Activated B cell treated with CpG ODN at 0.5 μM for 24 hours (primary cell): ENCODE measurements at regions not wholly inside any gene's neighbourhood (a gene's known extent, or its start where the extent isn't known, plus 50 kb on each side); places are given as distances from the start of the nearest gene placed in this dataset.

ENCODE experiments used
- ATAC-seq: fragments of 200-7000 bp; cut with Tn5 transposase; one replicate; pipeline ENCODE4 v1.10.0; 2021; ENCODE audit warnings: low read depth, mild to moderate bottlenecking, moderate library complexity
- CTCF ChIA-PET: fragments of 350-600 bp; sonication (Branson Sonifier 250); formaldehyde crosslinking; loops from one replicate; lab custom pipeline; 2021; ENCODE audit warnings: antibody characterized with exemption; lab: Charles Lee
- POLR2A ChIA-PET: fragments of 350-600 bp; sonication (Branson Sonifier 250); formaldehyde crosslinking; loops from one replicate; lab custom pipeline; 2021; ENCODE audit warnings: antibody characterized with exemption; lab: Charles Lee
- DNase-seq: peaks from one replicate; pipeline ENCODE4 v3.0.0; 2022
- H3K27ac Mint-ChIP-seq: one replicate; pipeline ENCODE4 v1.8.0; 2020; ENCODE audit warnings: mixed read lengths
- H3K27me3 Mint-ChIP-seq: one replicate; pipeline ENCODE4 v1.8.0; 2021; ENCODE audit warnings: mixed read lengths
- H3K36me3 Mint-ChIP-seq: one replicate; pipeline ENCODE4 v1.8.0; 2021; ENCODE audit warnings: low read depth, mixed read lengths
- H3K4me1 Mint-ChIP-seq: one replicate; pipeline ENCODE4 v1.8.0; 2021; ENCODE audit warnings: mixed read lengths
- H3K4me3 Mint-ChIP-seq: one replicate; pipeline ENCODE4 v1.8.0; 2020; ENCODE audit warnings: mild to moderate bottlenecking, mixed read lengths
- H3K9me3 Mint-ChIP-seq: one replicate; pipeline ENCODE4 v1.8.0; 2020; ENCODE audit warnings: mixed read lengths
- intact Hi-C: fragments of 100-400 bp; cut with micrococcal nuclease; formaldehyde crosslinking; loops from one replicate; pipeline ENCODE4 v1.15.1; 2024
- TF ChIP-seq, protein P1 (sequence below): fragments of 200-600 bp; IDR thresholded peaks from one replicate; pipeline ENCODE4 v1.8.0; 2022; ENCODE audit warnings: antibody characterized with exemption, mild to moderate bottlenecking

DNA sequence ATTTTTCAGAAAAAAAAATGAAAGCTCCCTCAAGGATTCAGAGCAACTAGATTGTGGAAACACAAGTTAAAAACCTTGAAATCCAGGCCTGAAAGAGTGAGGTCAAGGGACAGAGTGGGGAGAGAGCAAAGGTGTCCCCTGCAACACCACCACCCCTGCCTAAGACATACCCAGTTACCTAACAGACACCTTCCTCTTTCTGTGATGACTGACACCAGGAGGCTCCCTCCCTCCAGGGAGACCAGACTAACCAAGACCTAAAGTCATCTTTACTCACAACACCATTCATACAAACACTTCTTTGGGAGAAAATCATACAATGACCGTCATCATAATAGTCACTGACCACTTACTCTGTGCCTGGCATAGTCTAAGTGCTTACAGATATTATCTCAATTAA, 151.8 kb upstream of the NABP1 start:
- peaks cover 6% of the 10 kb centered on the region for H3K27me3 Mint-ChIP-seq
- TF ChIP-seq, protein P1, sequence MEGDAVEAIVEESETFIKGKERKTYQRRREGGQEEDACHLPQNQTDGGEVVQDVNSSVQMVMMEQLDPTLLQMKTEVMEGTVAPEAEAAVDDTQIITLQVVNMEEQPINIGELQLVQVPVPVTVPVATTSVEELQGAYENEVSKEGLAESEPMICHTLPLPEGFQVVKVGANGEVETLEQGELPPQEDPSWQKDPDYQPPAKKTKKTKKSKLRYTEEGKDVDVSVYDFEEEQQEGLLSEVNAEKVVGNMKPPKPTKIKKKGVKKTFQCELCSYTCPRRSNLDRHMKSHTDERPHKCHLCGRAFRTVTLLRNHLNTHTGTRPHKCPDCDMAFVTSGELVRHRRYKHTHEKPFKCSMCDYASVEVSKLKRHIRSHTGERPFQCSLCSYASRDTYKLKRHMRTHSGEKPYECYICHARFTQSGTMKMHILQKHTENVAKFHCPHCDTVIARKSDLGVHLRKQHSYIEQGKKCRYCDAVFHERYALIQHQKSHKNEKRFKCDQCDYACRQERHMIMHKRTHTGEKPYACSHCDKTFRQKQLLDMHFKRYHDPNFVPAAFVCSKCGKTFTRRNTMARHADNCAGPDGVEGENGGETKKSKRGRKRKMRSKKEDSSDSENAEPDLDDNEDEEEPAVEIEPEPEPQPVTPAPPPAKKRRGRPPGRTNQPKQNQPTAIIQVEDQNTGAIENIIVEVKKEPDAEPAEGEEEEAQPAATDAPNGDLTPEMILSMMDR = no peak
- H3K4me1 Mint-ChIP-seq = no peaks in the 10 kb centered on the region
- POLR2A ChIA-PET = no interaction called here
- intact Hi-C loops = no loop called here
- ATAC-seq (no peak), DNase-seq (no peak)
- H3K9me3 Mint-ChIP-seq = no peaks in the 10 kb centered on the region
- no peak overlapping the region for H3K27ac Mint-ChIP-seq
- CTCF ChIA-PET = interaction anchor here (1.4 to 6.2 kb wide), 3 partner anchors 308 to 474 kb away, joined by 4 to 78 read pairs (median 23); no protein-coding TSS in a partner anchor
- H3K4me3 Mint-ChIP-seq = no peak overlapping the region
- H3K36me3 Mint-ChIP-seq = no peaks in the 10 kb centered on the region

DNA sequence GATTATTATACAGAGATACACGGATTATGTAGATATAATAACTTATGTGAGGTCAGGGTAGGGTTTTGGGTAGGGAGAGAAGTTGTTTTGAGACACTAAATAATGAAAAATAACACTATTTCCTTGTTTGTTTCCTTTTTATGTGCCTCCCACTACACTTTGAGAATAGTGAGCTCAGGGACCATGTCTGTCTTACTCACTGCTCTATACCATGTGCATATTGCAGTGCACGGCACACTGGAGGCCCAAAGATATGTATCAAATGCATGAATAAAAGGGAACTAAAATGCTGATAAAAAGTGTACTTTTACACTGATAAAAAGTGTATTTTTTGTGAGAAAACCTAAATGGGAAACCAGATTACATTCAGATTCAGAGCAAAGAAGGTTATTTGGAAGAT, 151.4 kb upstream of the NABP1 start:
- no peak for DNase-seq
- no peak overlapping the region for H3K4me3 Mint-ChIP-seq
- H3K27ac Mint-ChIP-seq = no peak overlapping the region
- no peak for ATAC-seq
- POLR2A ChIA-PET = no interaction called here
- intact Hi-C loops = no loop called here
- CTCF ChIA-PET = interaction anchor here (4.5 to 6.2 kb wide), 2 partner anchors 309 to 363 kb away, joined by 23 to 78 read pairs; no protein-coding TSS in a partner anchor
- H3K9me3 Mint-ChIP-seq = no peaks in the 10 kb centered on the region
- no peaks in the 10 kb centered on the region for H3K4me1 Mint-ChIP-seq
- TF ChIP-seq, protein P1 = no peak
- no peaks in the 10 kb centered on the region for H3K36me3 Mint-ChIP-seq
- peaks cover 6% of the 10 kb centered on the region for H3K27me3 Mint-ChIP-seq

DNA sequence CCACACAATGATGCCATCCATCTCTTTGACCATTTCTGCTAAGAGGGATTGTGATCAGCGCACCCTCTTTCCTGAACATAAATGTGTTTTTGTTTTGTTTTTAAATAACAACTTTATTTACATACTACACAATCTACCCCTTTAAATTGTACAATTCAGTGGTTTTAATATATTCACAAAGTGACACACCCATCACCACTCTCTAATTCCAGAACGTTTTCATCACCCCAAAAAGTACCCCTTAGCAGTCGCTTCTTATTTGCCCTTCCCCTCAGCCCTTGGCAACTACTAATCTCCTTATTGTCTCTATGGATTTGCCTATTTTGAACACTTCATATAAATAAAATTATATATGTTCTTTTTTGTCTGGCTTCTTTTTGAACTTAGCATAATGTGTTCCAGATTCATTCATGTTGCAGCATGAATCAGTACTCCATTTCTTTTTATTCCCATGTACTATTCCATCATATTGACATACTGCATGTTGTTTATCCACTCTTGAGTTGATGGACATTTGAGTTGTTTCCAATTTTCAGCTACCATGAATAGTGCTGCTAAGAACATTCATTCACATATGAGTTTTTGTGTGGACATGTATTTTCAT, 150.9 kb upstream of the NABP1 start:
- Mint-ChIP-seq H3K9me3 (no peaks in the 10 kb centered on the region), H3K27ac (no peak overlapping the region), H3K27me3 (peaks cover 6% of the 10 kb centered on the region), H3K36me3 (no peaks in the 10 kb centered on the region), H3K4me3 (no peak overlapping the region), H3K4me1 (no peaks in the 10 kb centered on the region)
- TF ChIP-seq, protein P1 = no peak
- DNase-seq = no peak
- ATAC-seq = no peak
- intact Hi-C loops = no loop called here
- ChIA-PET POLR2A (no interaction called here), CTCF (interaction anchor here (4.5 to 6.2 kb wide), 2 partner anchors 309 to 363 kb away, joined by 23 to 78 read pairs; no protein-coding TSS in a partner anchor)

DNA sequence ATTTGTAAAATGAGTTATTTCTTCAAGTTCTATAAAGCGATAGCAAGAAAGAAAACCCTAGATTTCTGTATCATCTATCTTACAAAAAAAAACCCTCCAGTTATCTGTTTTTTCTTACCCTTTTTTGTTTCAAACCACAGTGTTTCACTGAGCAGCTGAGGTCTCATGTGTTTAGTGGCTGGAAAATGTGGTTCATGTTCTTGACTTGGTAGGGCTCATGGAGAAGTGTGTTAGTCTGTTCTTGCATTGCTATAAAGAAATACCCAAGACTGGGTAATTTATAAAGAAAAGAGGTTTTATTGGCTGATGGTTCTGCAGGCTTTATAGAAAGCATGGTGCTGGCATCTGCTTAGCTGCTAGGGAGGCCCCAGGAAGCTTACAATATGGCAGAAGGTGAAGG, 147.3 kb upstream of the NABP1 start:
- H3K4me1 Mint-ChIP-seq = no peaks in the 10 kb centered on the region
- H3K9me3 Mint-ChIP-seq = no peaks in the 10 kb centered on the region
- TF ChIP-seq, protein P1 = no peak
- no peaks in the 10 kb centered on the region for H3K36me3 Mint-ChIP-seq
- no peak for DNase-seq
- H3K27me3 Mint-ChIP-seq = peaks cover 6% of the 10 kb centered on the region
- ChIA-PET POLR2A (no interaction called here), CTCF (no interaction called here)
- no peak for ATAC-seq
- H3K4me3 Mint-ChIP-seq = no peak overlapping the region
- H3K27ac Mint-ChIP-seq = no peak overlapping the region
- intact Hi-C loops = no loop called here

DNA sequence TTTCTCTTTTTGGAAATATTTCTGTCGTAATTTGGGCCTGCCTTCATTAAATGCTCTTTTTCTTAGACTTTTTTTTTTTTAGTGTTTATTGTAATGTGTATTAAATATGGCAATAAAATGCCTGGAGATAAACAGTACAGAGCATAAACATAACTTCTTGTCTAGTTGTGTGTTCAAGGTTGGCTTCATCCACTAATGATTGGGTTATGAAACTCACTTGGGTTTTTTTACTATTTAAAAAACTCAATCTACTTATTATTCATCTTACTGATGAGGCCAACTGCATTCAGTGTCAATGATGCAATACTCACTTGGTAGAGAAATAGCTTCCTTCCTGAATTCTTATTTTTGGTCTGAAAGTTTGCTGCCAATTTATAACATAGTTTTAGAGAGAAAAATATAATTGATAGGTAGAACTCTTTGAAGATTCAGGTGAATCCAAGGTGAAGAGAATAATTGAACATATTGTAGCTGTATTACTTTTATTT, 144.2 kb upstream of the NABP1 start:
- ChIA-PET CTCF (interaction anchor here (1.0 to 1.5 kb wide), 2 partner anchors 12 to 628 kb away, joined by 3 to 5 read pairs; no protein-coding TSS in a partner anchor), POLR2A (no interaction called here)
- Mint-ChIP-seq H3K27ac (no peak overlapping the region), H3K4me1 (no peaks in the 10 kb centered on the region), H3K4me3 (no peak overlapping the region), H3K9me3 (no peaks in the 10 kb centered on the region), H3K27me3 (no peaks in the 10 kb centered on the region), H3K36me3 (no peaks in the 10 kb centered on the region)
- no peak for DNase-seq
- intact Hi-C loops = no loop called here
- ATAC-seq = no peak
- TF ChIP-seq, protein P1 = no peak
